WTC11 (cell line): ENCODE measurements at regions not wholly inside any gene's neighbourhood (a gene's known extent, or its start where the extent isn't known, plus 50 kb on each side); places are given as distances from the start of the nearest gene placed in this dataset.

ENCODE experiments used
- CREB1 ChIP-seq: sonication (generic); formaldehyde crosslinking; IDR thresholded peaks from 2 replicates; pipeline ENCODE4 v1.8.0; 2023; ENCODE audit warnings: mild to moderate bottlenecking, missing genetic modification reagents
- FOXJ3 ChIP-seq: sonication (generic); formaldehyde crosslinking; IDR thresholded peaks from 2 replicates; pipeline ENCODE4 v1.9.0; 2021; ENCODE audit warnings: missing genetic modification reagents, mild to moderate bottlenecking, borderline replicate concordance
- NR3C1 ChIP-seq: sonication (generic); formaldehyde crosslinking; conservative IDR thresholded peaks from 2 replicates; pipeline ENCODE4 v1.8.1; 2023; ENCODE audit warnings: low read depth, mild to moderate bottlenecking, missing genetic modification reagents
- TF ChIP-seq, protein P1 (sequence below): fragments of 200-600 bp; IDR thresholded peaks from 2 replicates; pipeline ENCODE4 v1.8.0; 2022; ENCODE audit warnings: antibody characterized with exemption
- TF ChIP-seq, protein P2 (sequence below): sonication (generic); formaldehyde crosslinking; IDR thresholded peaks from 2 replicates; pipeline ENCODE4 v1.8.0; 2022; ENCODE audit warnings: mild to moderate bottlenecking, missing genetic modification reagents

DNA sequence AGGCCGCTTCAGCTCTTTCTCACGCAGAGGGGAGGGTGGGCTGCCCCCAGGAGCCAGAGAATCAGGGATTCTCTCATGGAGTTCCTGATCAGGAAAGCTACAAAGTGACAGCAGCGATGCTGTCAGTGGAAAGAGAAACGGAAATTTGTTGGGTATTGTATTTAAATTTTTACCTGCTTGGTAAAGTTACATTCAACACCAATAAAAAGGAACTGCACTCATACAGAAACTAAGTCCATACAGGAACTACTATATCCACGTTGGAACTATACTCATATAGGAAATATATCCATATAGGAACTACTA is 325.5 kb upstream of the IRX4 start:
- TF ChIP-seq, protein P1, sequence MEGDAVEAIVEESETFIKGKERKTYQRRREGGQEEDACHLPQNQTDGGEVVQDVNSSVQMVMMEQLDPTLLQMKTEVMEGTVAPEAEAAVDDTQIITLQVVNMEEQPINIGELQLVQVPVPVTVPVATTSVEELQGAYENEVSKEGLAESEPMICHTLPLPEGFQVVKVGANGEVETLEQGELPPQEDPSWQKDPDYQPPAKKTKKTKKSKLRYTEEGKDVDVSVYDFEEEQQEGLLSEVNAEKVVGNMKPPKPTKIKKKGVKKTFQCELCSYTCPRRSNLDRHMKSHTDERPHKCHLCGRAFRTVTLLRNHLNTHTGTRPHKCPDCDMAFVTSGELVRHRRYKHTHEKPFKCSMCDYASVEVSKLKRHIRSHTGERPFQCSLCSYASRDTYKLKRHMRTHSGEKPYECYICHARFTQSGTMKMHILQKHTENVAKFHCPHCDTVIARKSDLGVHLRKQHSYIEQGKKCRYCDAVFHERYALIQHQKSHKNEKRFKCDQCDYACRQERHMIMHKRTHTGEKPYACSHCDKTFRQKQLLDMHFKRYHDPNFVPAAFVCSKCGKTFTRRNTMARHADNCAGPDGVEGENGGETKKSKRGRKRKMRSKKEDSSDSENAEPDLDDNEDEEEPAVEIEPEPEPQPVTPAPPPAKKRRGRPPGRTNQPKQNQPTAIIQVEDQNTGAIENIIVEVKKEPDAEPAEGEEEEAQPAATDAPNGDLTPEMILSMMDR: no peak
- TF ChIP-seq FOXJ3 (CRISPR knock-in tag) (no peak), NR3C1 (CRISPR knock-in tag) (no peak), CREB1 (CRISPR knock-in tag) (no peak)
- TF ChIP-seq, protein P2, sequence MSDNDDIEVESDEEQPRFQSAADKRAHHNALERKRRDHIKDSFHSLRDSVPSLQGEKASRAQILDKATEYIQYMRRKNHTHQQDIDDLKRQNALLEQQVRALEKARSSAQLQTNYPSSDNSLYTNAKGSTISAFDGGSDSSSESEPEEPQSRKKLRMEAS (CRISPR knock-in tag): no peak
